HepG2 (cell line): ENCODE measurements at regions not wholly inside any gene's neighbourhood (a gene's known extent, or its start where the extent isn't known, plus 50 kb on each side); places are given as distances from the start of the nearest gene placed in this dataset.

ENCODE experiments used
- ATAC-seq: fragments of 200-7000 bp; cut with Tn5 transposase; 3 replicates; pipeline ENCODE4 v1.9.1; 2020; ENCODE audit warnings: mild to moderate bottlenecking, moderate library complexity
- BruUV-seq: library from RNA; stranded (reverse); fragments of 400-500 nt; replicated peaks from 2 replicates; lab custom pipeline; 2021; lab: Mats Ljungman, UMichigan
- CTCF ChIA-PET: fragments of 300-600 bp; formaldehyde crosslinking; extraction: SDS; loops from one replicate; lab custom pipeline; 2021; ENCODE audit warnings: low total read pairs, inconsistent platforms, low intra/inter-chr PET ratio; lab: Yijun Ruan, JAX
- POLR2A ChIA-PET: fragments of 350-600 bp; sonication (Branson Sonifier 250); formaldehyde crosslinking; loops from one replicate; lab custom pipeline; 2020; ENCODE audit warnings: antibody characterized with exemption, inconsistent platforms; lab: Yijun Ruan, JAX
- DNase-seq: peaks from one replicate; pipeline ENCODE4 v3.0.0-alpha.2; 2015; ENCODE audit warnings: low spot score
- FAIRE-seq: peaks from 3 replicates; lab custom pipeline; 2011; peaks lifted over from hg19 to GRCh38; lab: Jason Lieb, UNC
- H2AFZ ChIP-seq: one replicate; pipeline ENCODE4 v1.6.1; 2011; ENCODE audit warnings: low read length, inconsistent platforms
- H3K27ac ChIP-seq: fragments of 300-600 bp; 3 replicates; pipeline ENCODE4 v1.8.0; 2011; ENCODE audit warnings: mixed run types, mild to moderate bottlenecking, mixed read lengths, low read length, inconsistent platforms; ENCODE audit not compliant: insufficient read depth; ENCODE audit errors: extremely low read length
- H3K27me3 ChIP-seq, 2 experiments: fragments of 200-600 bp in 1 of 2; 2 replicates in 1 of 2; 3 replicates in 1 of 2; pipeline versions ENCODE4 v1.6.0 to v1.8.0; 2011; ENCODE audit warnings: low read length in 2 of 2, mild to moderate bottlenecking in 2 of 2, moderate library complexity in 2 of 2, inconsistent platforms in 1 of 2; ENCODE audit not compliant: insufficient read depth in 2 of 2, control insufficient read depth in 1 of 2
- H3K36me3 ChIP-seq, 2 experiments: fragments of 200-600 bp in 1 of 2; replicated peaks in 1 of 2; 2 replicates in 1 of 2; 3 replicates in 1 of 2; pipeline versions ENCODE4 v1.5.1 to v1.8.0; 2011; ENCODE audit warnings: low read length in 2 of 2, inconsistent platforms in 1 of 2; ENCODE audit not compliant: insufficient read depth in 2 of 2, control insufficient read depth in 1 of 2
- H3K4me1 ChIP-seq: 2 replicates; pipeline ENCODE4 v1.5.1; 2012; ENCODE audit warnings: low read length, inconsistent platforms; ENCODE audit not compliant: insufficient read depth
- H3K4me2 ChIP-seq: 2 replicates; pipeline ENCODE4 v1.6.0; 2011; ENCODE audit warnings: low read depth, low read length, inconsistent platforms
- H3K4me3 ChIP-seq, 3 experiments: fragments of 200-600 bp in 1 of 3; sonication (generic), shearing (Covaris generic) in 1 of 3; replicated peaks in 1 of 3; 2 replicates each; pipeline ENCODE4 v1.5.1; 2011 to 2016; ENCODE audit warnings: low read length in 3 of 3, inconsistent platforms in 2 of 3, low read depth in 2 of 3, mild to moderate bottlenecking in 2 of 3, control low read depth in 1 of 3, mixed read lengths in 1 of 3; ENCODE audit not compliant: insufficient read depth in 1 of 3
- H3K79me2 ChIP-seq: one replicate; pipeline ENCODE4 v1.6.1; 2011; ENCODE audit warnings: low read length, inconsistent platforms; ENCODE audit not compliant: insufficient read depth
- H3K9ac ChIP-seq: 2 replicates; pipeline ENCODE4 v1.6.0; 2011; ENCODE audit warnings: mild to moderate bottlenecking, low read depth, low read length, inconsistent platforms; ENCODE audit not compliant: insufficient read depth
- H3K9me3 ChIP-seq: 2 replicates; pipeline ENCODE4 v1.5.1; 2012; ENCODE audit warnings: mild to moderate bottlenecking, low read length
- H4K20me1 ChIP-seq: 2 replicates; pipeline ENCODE4 v1.6.0; 2011; ENCODE audit warnings: inconsistent platforms, mild to moderate bottlenecking, low read length, moderate library complexity; ENCODE audit not compliant: insufficient read depth
- CHD4 ChIP-seq: fragments of 200-600 bp; sonication (generic); IDR thresholded peaks from 2 replicates; pipeline ENCODE4 v1.7.0; 2017; ENCODE audit warnings: mild to moderate bottlenecking, low read length, borderline replicate concordance
- EHMT2 ChIP-seq: fragments of 200-600 bp; sonication (generic); IDR thresholded peaks from 2 replicates; pipeline ENCODE4 v1.7.0; 2017; ENCODE audit warnings: antibody characterized with exemption, low read depth, low read length, borderline replicate concordance
- MTA3 ChIP-seq: sonication (generic); formaldehyde crosslinking; IDR thresholded peaks from 2 replicates; pipeline ENCODE4 v1.4.0; 2020; ENCODE audit warnings: missing genetic modification reagents
- NFATC3 ChIP-seq: sonication (generic); formaldehyde crosslinking; IDR thresholded peaks from 2 replicates; pipeline ENCODE4 v1.5.1; 2020; ENCODE audit warnings: mild to moderate bottlenecking, missing genetic modification reagents
- ZNF205 ChIP-seq: IDR thresholded peaks from 2 replicates; pipeline ENCODE4 v1.6.1; 2018; ENCODE audit warnings: missing biosample characterization, missing genetic modification reagents
- ZNF280B ChIP-seq: sonication (generic); formaldehyde crosslinking; IDR thresholded peaks from 2 replicates; pipeline ENCODE4 v1.5.0; 2020; ENCODE audit warnings: missing genetic modification reagents, mild to moderate bottlenecking, borderline replicate concordance
- ZNF501 ChIP-seq: sonication (generic); formaldehyde crosslinking; IDR thresholded peaks from 2 replicates; pipeline ENCODE4 v1.5.1; 2020; ENCODE audit warnings: mild to moderate bottlenecking, moderate library complexity, missing genetic modification reagents
- ZNF556 ChIP-seq: sonication (generic); formaldehyde crosslinking; IDR thresholded peaks from 2 replicates; pipeline ENCODE4 v1.4.0; 2020; ENCODE audit warnings: mild to moderate bottlenecking, missing genetic modification reagents, borderline replicate concordance
- ZNF580 ChIP-seq: IDR thresholded peaks from 2 replicates; pipeline ENCODE4 v1.6.1; 2016; ENCODE audit warnings: low read depth, borderline replicate concordance
- ZNF768 ChIP-seq: sonication (generic); formaldehyde crosslinking; IDR thresholded peaks from 2 replicates; pipeline ENCODE4 v1.4.0; 2020; ENCODE audit warnings: missing genetic modification reagents
- WGBS: methylation state at CpG from one replicate; pipeline ENCODE4 v1.1.6; 2017; ENCODE audit warnings: low lambda C conversion rate; 5-methylcytosine and 5-hydroxymethylcytosine counted together
- in situ Hi-C: cut with HindIII; loops from 2 replicates; pipeline ENCODE4 v1.10.0; 2017; ENCODE audit warnings: low pct_unique_long_range_greater_than_20kb; ENCODE audit not compliant: extremely low pct_ligation_motif_present
- intact Hi-C: fragments of 100-400 bp; cut with micrococcal nuclease; formaldehyde crosslinking; loops from one replicate; pipeline ENCODE4 v1.10.0; 2022; ENCODE audit not compliant: unreplicated experiment
- TF ChIP-seq, protein P1 (sequence below): IDR thresholded peaks from 2 replicates; pipeline ENCODE4 v1.6.1; 2016; ENCODE audit warnings: missing compliant biosample characterization, missing genetic modification reagents, borderline replicate concordance
- TF ChIP-seq, protein P2 (sequence below): sonication (generic); formaldehyde crosslinking; IDR thresholded peaks from 2 replicates; pipeline ENCODE4 v1.4.0; 2020; ENCODE audit warnings: missing genetic modification reagents

- no peak overlapping the region for H3K4me3 ChIP-seq
- FAIRE-seq (no peak), ATAC-seq (no peak), DNase-seq (no peak)
- H3K27ac ChIP-seq, result no peak overlapping the region
- in situ Hi-C loops (no loop called here), intact Hi-C loops (no loop called here)
- POLR2A ChIA-PET, result no interaction called here
- H3K27me3 ChIP-seq, result peaks cover 0 to 17% of the 10 kb centered on the region in 2 experiments; a peak in 3 of 5 replicates
- TF ChIP-seq, protein P1, sequence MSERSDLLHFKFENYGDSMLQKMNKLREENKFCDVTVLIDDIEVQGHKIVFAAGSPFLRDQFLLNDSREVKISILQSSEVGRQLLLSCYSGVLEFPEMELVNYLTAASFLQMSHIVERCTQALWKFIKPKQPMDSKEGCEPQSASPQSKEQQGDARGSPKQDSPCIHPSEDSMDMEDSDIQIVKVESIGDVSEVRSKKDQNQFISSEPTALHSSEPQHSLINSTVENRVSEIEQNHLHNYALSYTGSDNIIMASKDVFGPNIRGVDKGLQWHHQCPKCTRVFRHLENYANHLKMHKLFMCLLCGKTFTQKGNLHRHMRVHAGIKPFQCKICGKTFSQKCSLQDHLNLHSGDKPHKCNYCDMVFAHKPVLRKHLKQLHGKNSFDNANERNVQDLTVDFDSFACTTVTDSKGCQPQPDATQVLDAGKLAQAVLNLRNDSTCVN (CRISPR knock-in tag), result no peak
- H3K4me1 ChIP-seq, result no peaks in the 10 kb centered on the region
- H3K79me2 ChIP-seq, result no peaks in the 10 kb centered on the region
- H4K20me1 ChIP-seq, result no peaks in the 10 kb centered on the region
- no peak overlapping the region for H3K9ac ChIP-seq
- BruUV-seq, result no TSS peak
- H3K9me3 ChIP-seq, result no peaks in the 10 kb centered on the region
- H2AFZ ChIP-seq, result no peak overlapping the region
- WGBS, result 30% methylated on average over 12 of the region's 12 CpGs
- CTCF ChIA-PET, result no interaction called here
- no peaks in the 10 kb centered on the region for H3K36me3 ChIP-seq
- no peak overlapping the region for H3K4me2 ChIP-seq
These were observed 193.4 kb upstream of the MYT1L start for GRCh38 chr2:2524348-2524941.

DNA sequence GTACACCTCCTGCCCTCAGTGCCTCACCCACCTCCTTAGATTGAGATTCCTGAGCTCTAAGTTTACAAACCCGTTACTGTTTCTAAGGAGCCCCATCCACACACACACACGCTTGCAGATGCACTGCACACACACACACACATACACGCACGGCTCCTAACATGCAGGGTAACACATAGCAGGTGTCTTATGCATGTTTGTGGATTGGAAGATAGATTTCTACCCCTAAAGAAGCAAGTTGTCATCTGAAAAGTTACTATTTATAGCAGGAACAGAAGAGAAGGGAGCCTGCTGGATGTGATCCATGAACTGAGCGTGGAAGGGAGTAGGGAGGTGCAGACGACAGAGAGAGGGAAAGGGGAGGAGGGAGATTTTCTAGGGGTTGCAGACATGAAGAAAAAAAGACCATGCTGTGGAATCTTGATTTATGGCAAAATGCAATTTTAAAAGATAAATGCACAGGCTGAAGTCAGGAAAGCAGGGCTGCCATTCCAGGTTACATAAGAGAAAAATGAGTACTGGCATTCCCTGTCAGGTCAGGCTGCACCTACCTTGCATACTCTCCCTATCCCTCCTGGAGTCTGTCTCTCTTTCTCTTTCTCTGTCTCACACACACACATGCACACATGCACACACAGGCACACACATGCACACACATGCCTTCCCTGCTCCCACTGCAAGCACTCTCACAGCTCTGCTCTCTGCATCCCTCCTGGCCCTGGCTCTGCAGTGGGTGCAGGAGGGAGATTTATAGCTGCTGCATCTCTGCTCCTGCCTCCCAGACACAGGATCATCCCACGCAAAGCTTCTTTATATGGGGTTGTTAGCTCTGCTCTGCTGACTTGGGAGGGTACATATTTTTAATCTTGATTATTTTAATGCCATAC lies 192.6 kb upstream of the MYT1L start:
- Histone ChIP-seq H3K4me3 (no peak overlapping the region), H3K79me2 (no peaks in the 10 kb centered on the region), H3K9ac (no peak overlapping the region), H3K4me1 (no peaks in the 10 kb centered on the region), H3K27ac (no peak overlapping the region), H3K9me3 (no peaks in the 10 kb centered on the region), H4K20me1 (no peaks in the 10 kb centered on the region), H2AFZ (no peak overlapping the region), H3K4me2 (no peak overlapping the region), H3K27me3 (peaks cover 0 to 25% of the 10 kb centered on the region in 2 experiments; a peak in 3 of 5 replicates), H3K36me3 (no peaks in the 10 kb centered on the region)
- FAIRE-seq (no peak), DNase-seq (no peak), ATAC-seq (no peak)
- no TSS peak for BruUV-seq
- intact Hi-C loops (no loop called here), in situ Hi-C loops (no loop called here)
- 25% methylated on average over 7 of the region's 7 CpGs for WGBS
- CTCF ChIA-PET, result no interaction called here
- POLR2A ChIA-PET, result no interaction called here
- no peak for TF ChIP-seq ZNF580
- TF ChIP-seq ZNF768 (CRISPR knock-in tag), result no peak
- no peak for TF ChIP-seq NFATC3
- TF ChIP-seq, protein P2, sequence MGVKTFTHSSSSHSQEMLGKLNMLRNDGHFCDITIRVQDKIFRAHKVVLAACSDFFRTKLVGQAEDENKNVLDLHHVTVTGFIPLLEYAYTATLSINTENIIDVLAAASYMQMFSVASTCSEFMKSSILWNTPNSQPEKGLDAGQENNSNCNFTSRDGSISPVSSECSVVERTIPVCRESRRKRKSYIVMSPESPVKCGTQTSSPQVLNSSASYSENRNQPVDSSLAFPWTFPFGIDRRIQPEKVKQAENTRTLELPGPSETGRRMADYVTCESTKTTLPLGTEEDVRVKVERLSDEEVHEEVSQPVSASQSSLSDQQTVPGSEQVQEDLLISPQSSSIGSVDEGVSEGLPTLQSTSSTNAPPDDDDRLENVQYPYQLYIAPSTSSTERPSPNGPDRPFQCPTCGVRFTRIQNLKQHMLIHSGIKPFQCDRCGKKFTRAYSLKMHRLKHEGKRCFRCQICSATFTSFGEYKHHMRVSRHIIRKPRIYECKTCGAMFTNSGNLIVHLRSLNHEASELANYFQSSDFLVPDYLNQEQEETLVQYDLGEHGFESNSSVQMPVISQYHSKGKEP (CRISPR knock-in tag), result no peak
- no peak for TF ChIP-seq EHMT2
- TF ChIP-seq ZNF556 (CRISPR knock-in tag), result no peak
- TF ChIP-seq ZNF280B, result no peak
- TF ChIP-seq MTA3 (CRISPR knock-in tag), result no peak
- TF ChIP-seq CHD4, result no peak
- TF ChIP-seq ZNF501 (CRISPR knock-in tag), result no peak
- no peak for TF ChIP-seq ZNF205 (CRISPR knock-in tag)
